ENCODE measurements at regions not wholly inside any gene's neighbourhood (a gene's known extent, or its start where the extent isn't known, plus 50 kb on each side); places are given as distances from the start of the nearest gene placed in this dataset.

DNA sequence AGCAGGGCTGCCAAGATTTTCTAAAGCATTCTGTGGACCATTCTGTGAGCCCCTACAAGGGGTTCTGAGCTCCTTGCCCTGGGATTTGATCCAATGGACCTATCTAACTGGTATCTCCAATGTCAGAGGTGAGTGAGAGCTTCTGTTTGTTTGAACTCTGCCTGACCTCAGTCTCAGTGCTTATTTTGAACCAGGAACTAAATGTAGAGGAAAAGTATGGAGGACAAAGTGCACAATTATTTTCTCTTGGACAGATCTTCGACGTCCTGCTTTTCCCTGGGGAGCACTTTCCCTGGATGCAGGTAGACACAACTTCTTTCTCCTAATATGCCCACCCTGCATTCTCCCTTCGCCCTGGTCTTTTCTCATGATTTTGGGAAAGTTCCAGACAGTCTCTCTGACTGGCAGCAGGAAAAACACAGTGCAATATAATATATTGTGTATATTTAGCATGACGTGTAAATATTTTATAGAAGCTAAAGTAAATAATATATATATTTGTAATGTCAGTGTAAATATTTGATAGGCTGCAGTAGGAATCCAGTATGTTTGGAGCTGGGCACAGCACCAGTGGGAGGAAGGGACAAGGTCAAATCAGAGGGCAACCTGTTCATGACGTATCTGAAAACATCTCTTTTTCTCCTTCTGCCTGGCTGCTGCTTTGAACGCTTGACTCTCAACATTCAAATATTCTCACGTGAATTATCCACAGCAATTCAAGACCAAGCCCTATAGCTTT lies 184.0 kb upstream of the LYZL1 start:
- TF ChIP-seq, protein P1, sequence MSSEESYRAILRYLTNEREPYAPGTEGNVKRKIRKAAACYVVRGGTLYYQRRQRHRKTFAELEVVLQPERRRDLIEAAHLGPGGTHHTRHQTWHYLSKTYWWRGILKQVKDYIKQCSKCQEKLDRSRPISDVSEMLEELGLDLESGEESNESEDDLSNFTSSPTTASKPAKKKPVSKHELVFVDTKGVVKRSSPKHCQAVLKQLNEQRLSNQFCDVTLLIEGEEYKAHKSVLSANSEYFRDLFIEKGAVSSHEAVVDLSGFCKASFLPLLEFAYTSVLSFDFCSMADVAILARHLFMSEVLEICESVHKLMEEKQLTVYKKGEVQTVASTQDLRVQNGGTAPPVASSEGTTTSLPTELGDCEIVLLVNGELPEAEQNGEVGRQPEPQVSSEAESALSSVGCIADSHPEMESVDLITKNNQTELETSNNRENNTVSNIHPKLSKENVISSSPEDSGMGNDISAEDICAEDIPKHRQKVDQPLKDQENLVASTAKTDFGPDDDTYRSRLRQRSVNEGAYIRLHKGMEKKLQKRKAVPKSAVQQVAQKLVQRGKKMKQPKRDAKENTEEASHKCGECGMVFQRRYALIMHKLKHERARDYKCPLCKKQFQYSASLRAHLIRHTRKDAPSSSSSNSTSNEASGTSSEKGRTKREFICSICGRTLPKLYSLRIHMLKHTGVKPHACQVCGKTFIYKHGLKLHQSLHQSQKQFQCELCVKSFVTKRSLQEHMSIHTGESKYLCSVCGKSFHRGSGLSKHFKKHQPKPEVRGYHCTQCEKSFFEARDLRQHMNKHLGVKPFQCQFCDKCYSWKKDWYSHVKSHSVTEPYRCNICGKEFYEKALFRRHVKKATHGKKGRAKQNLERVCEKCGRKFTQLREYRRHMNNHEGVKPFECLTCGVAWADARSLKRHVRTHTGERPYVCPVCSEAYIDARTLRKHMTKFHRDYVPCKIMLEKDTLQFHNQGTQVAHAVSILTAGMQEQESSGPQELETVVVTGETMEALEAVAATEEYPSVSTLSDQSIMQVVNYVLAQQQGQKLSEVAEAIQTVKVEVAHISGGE (CRISPR knock-in tag; IDR thresholded peaks at IDR 0.05) = no peak
- TF ChIP-seq KLF5 (IDR thresholded peaks at IDR 0.05; ENCODE audit: partially characterized antibody) (no peak), NR2C2 (IDR thresholded peaks at IDR 0.05; ENCODE audit: borderline replicate concordance, control insufficient read depth, insufficient read length, low read depth) (no peak), TCF7 (IDR thresholded peaks at IDR 0.05; ENCODE audit: borderline replicate concordance) (no peak), RB1 (IDR thresholded peaks at IDR 0.05; ENCODE audit: borderline replicate concordance) (no peak), SMAD1 (IDR thresholded peaks at IDR 0.05; ENCODE audit: low read depth, partially characterized antibody) (no peak), SMAD5 (IDR thresholded peaks at IDR 0.05; ENCODE audit: low read depth) (no peak), TARDBP (IDR thresholded peaks at IDR 0.05; ENCODE audit: borderline replicate concordance) (no peak), NRF1 (conservative IDR thresholded peaks at IDR 0.05; ENCODE audit: low read depth, low read length) (no peak), ZNF384 (IDR thresholded peaks at IDR 0.05; ENCODE audit: borderline replicate concordance, low read depth, low read length) (no peak), MXI1 (IDR thresholded peaks at IDR 0.05; ENCODE audit: low read depth, low read length) (no peak), SUPT20H (IDR thresholded peaks at IDR 0.05; ENCODE audit: borderline replicate concordance, control insufficient read depth, low read depth, low read length) (no peak)
- TF ChIP-seq, protein P2, sequence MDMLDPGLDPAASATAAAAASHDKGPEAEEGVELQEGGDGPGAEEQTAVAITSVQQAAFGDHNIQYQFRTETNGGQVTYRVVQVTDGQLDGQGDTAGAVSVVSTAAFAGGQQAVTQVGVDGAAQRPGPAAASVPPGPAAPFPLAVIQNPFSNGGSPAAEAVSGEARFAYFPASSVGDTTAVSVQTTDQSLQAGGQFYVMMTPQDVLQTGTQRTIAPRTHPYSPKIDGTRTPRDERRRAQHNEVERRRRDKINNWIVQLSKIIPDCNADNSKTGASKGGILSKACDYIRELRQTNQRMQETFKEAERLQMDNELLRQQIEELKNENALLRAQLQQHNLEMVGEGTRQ (IDR thresholded peaks at IDR 0.05; ENCODE audit: borderline replicate concordance, low read depth, low read length) = no peak
- Histone ChIP-seq H3K9me3 (replicated peaks; ENCODE audit: control insufficient read depth, insufficient read depth, low read length) (no peaks in the 10 kb centered on the region), H3K79me2 (ENCODE audit: control insufficient read depth, insufficient read depth, low read length) (no peaks in the 10 kb centered on the region), H3K27me3 (replicated peaks in 1 of 2; ENCODE audit: control insufficient read depth in 2 of 2, insufficient read depth in 2 of 2, low read length in 1 of 2) (no peaks in the 10 kb centered on the region), H2AFZ (ENCODE audit: control insufficient read depth, low read depth, low read length) (no peak overlapping the region), H3K4me2 (ENCODE audit: control insufficient read depth, insufficient read depth) (no peak overlapping the region), H3K4me3 (no peak overlapping the region), H3K36me3 (ENCODE audit: control insufficient read depth in 2 of 2, insufficient read depth in 2 of 2, low read length in 1 of 2) (no peaks in the 10 kb centered on the region), H3K9ac (ENCODE audit: control insufficient read depth, insufficient read depth, low read length) (no peak overlapping the region), H3K27ac (ENCODE audit: control insufficient read depth, insufficient read depth) (no peak overlapping the region), H4K20me1 (ENCODE audit: control insufficient read depth, insufficient read depth) (no peaks in the 10 kb centered on the region), H3K4me1 (ENCODE audit: control insufficient read depth, insufficient read depth, low read length) (no peaks in the 10 kb centered on the region)
- intact Hi-C loops (cut with micrococcal nuclease; ENCODE audit: unreplicated experiment) (no loop called here), in situ Hi-C loops (cut with MboI) (loop anchor here (25.0 kb wide), 1 partner anchor 93 kb away; no protein-coding TSS in a partner anchor)
- no TSS peak for BruUV-seq (replicated peaks)
- ChIA-PET CTCF (no interaction called here), RAD21 (ENCODE audit: unreplicated experiment) (no interaction called here), SMC1A (ENCODE audit: uncharacterized antibody, unreplicated experiment) (no interaction called here), POLR2A (no interaction called here)
- DNase-seq (ENCODE audit: low read depth, low spot score) (no peak), FAIRE-seq (no peak), ATAC-seq (no peak)
- 36% methylated on average over 7 of the region's 7 CpGs for WGBS (ENCODE audit: insufficient coverage, insufficient replicate concordance, low lambda C conversion rate, missing lambda C conversion rate)

Data from GM12878 (cell line).